ENCODE measurements at regions not wholly inside any gene's neighbourhood (a gene's known extent, or its start where the extent isn't known, plus 50 kb on each side); places are given as distances from the start of the nearest gene placed in this dataset.

DNA sequence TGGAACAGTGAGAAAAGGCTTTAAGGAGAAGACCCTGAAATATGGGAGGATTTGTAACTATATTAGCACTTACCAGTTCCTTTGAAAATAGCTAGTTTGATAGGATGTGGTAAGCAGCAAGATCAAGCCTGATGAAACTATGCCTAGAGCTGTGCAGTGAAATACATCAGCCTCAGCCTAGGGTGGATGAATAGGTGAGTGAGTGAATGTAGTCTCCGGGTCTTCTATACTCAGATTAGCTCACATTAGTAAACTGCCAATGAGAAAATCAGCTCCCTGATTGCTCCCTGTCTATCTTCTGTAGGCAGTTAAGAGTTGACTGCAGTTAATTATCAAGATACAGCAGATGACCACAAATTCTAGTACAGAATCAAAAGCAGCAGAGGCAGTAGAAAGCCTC, 89.6 kb downstream of the ELAPOR2 start:
- intact Hi-C loops (cut with DNase I; ENCODE audit: low total_unique reads): no loop called here
- Histone ChIP-seq H3K36me3 (no peaks in the 10 kb centered on the region), H3K4me3 (no peak overlapping the region), H3K27ac (no peak overlapping the region), H3K27me3 (no peaks in the 10 kb centered on the region), H3K9me3 (no peaks in the 10 kb centered on the region), H3K4me1 (no peaks in the 10 kb centered on the region)
- DNase-seq: no peak
- no peak for TF ChIP-seq EP300 (IDR thresholded peaks at IDR 0.05)
- TF ChIP-seq, protein P1, sequence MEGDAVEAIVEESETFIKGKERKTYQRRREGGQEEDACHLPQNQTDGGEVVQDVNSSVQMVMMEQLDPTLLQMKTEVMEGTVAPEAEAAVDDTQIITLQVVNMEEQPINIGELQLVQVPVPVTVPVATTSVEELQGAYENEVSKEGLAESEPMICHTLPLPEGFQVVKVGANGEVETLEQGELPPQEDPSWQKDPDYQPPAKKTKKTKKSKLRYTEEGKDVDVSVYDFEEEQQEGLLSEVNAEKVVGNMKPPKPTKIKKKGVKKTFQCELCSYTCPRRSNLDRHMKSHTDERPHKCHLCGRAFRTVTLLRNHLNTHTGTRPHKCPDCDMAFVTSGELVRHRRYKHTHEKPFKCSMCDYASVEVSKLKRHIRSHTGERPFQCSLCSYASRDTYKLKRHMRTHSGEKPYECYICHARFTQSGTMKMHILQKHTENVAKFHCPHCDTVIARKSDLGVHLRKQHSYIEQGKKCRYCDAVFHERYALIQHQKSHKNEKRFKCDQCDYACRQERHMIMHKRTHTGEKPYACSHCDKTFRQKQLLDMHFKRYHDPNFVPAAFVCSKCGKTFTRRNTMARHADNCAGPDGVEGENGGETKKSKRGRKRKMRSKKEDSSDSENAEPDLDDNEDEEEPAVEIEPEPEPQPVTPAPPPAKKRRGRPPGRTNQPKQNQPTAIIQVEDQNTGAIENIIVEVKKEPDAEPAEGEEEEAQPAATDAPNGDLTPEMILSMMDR (IDR thresholded peaks at IDR 0.05): no peak
- TF ChIP-seq POLR2AphosphoS5 (IDR thresholded peaks at IDR 0.05): no peak
- no peak for TF ChIP-seq POLR2A (IDR thresholded peaks at IDR 0.05)
- 78 to 88% (median 80%) methylated on average over 1 of the region's 1 CpG for WGBS, 5 donors

- TF ChIP-seq POLR2AphosphoS5 (IDR thresholded peaks at IDR 0.05): no peak
- no peak for TF ChIP-seq EP300 (IDR thresholded peaks at IDR 0.05)
- TF ChIP-seq, protein P1 (IDR thresholded peaks at IDR 0.05): no peak
- no peak for TF ChIP-seq POLR2A (IDR thresholded peaks at IDR 0.05)
- H3K36me3 ChIP-seq: no peaks in the 10 kb centered on the region
- no peak overlapping the region for H3K4me3 ChIP-seq
- intact Hi-C loops (cut with DNase I; ENCODE audit: low total_unique reads): no loop called here
- no peak overlapping the region for H3K27ac ChIP-seq
- no peaks in the 10 kb centered on the region for H3K9me3 ChIP-seq
- no peak for DNase-seq
- no peaks in the 10 kb centered on the region for H3K27me3 ChIP-seq
- no peaks in the 10 kb centered on the region for H3K4me1 ChIP-seq
These were observed 90.8 kb downstream of the ELAPOR2 start for GRCh38 chr7:86968618-86969017.

DNA sequence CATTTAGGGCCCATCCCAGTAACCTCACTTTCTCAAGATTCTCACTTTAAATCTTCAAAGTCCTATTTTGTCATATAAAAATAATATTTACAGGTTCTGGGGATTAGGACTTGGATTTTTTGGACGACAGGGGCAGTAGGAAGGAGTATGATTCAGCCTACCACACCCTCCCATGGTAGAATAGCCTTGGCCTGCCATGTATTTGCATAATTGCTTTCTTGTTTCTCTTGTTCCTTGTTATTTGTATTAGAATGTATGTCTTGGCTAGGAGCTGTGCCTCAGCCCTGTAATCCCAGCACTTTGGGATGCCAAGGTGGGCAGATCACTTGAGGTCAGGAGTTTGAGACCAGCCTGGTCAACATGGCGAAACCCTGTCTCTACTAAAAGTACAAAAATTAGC, 92.5 kb downstream of the ELAPOR2 start:
- intact Hi-C loops (cut with DNase I; ENCODE audit: low total_unique reads): no loop called here
- TF ChIP-seq POLR2AphosphoS5 (IDR thresholded peaks at IDR 0.05) (no peak), POLR2A (IDR thresholded peaks at IDR 0.05) (no peak), EP300 (IDR thresholded peaks at IDR 0.05) (no peak)
- TF ChIP-seq, protein P1 (IDR thresholded peaks at IDR 0.05): no peak
- H3K9me3 ChIP-seq: no peaks in the 10 kb centered on the region
- no peaks in the 10 kb centered on the region for H3K4me1 ChIP-seq
- DNase-seq: no peak
- no peaks in the 10 kb centered on the region for H3K27me3 ChIP-seq
- no peak overlapping the region for H3K4me3 ChIP-seq
- 51 to 64% (median 54%) methylated on average over 2 of the region's 2 CpGs for WGBS, 5 donors
- H3K36me3 ChIP-seq: no peaks in the 10 kb centered on the region
- no peak overlapping the region for H3K27ac ChIP-seq

DNA sequence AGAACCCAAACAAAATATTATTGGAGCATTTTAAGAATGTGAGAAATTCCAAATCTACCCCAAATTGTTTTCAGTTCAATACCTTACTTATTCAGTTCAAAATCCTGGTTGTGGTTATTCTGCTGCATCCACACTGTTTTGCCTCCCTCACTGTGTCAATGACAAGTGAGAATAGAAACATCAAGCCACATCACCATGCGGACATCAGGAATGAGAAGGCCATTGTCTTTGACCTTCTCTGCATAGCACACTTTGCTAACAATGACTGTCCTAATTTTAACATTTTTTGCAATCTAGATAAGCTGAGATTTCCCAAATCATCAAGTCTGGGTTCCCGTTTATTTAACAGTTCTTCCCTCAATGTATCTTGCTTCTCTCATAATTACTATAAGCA, 93.7 kb downstream of the ELAPOR2 start:
- Histone ChIP-seq H3K4me1 (no peaks in the 10 kb centered on the region), H3K36me3 (no peaks in the 10 kb centered on the region), H3K9me3 (no peaks in the 10 kb centered on the region), H3K4me3 (no peak overlapping the region), H3K27me3 (no peaks in the 10 kb centered on the region), H3K27ac (no peak overlapping the region)
- WGBS, 5 donors: 76 to 85% (median 77%) methylated on average over 2 of the region's 2 CpGs
- intact Hi-C loops (cut with DNase I; ENCODE audit: low total_unique reads): no loop called here
- TF ChIP-seq, protein P1 (IDR thresholded peaks at IDR 0.05): no peak
- TF ChIP-seq EP300 (IDR thresholded peaks at IDR 0.05) (no peak), POLR2A (IDR thresholded peaks at IDR 0.05) (no peak)
- no peak for DNase-seq

All from stomach (tissue), 8 donors.